ENCODE measurements at regions not wholly inside any gene's neighbourhood (a gene's known extent, or its start where the extent isn't known, plus 50 kb on each side); places are given as distances from the start of the nearest gene placed in this dataset.

GRCh38 chr2:453132-453531, 165.2 kb upstream of the ALKAL2 start:
- TF ChIP-seq EZH2 (IDR thresholded peaks at IDR 0.05; ENCODE audit: borderline replicate concordance, low read depth, low read length, severe bottlenecking) (no peak), CTCF (IDR thresholded peaks at IDR 0.05; ENCODE audit: borderline replicate concordance, extremely low read depth, low read length, poor library complexity, severe bottlenecking) (no peak)
